ENCODE measurements at regions not wholly inside any gene's neighbourhood (a gene's known extent, or its start where the extent isn't known, plus 50 kb on each side); places are given as distances from the start of the nearest gene placed in this dataset.

DNA sequence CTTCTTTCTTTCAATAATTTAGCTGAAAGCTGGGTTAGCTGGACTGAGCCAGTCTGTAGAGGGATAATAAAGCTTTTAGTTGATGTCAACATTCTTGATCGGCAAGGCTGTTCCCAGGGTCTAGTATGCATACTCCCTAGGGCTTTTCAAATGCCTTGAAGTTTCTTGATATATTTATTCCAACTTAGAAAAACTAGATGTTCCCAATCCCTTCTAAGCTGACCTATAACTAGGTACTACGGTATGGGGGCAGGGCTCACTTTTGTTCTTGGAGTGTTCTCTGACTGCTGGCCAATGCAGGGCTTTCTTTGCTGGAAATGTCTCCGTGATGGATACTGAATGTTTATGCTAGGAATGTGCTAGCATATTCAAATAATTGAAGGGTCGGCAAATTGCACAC is 258.6 kb upstream of the TANK start:
- no peak for DNase-seq (ENCODE audit: low spot score)
- no peak overlapping the region for H3K4me3 Mint-ChIP-seq (ENCODE audit: unreplicated experiment)
- H3K27me3 Mint-ChIP-seq (ENCODE audit: low read depth) = no peaks in the 10 kb centered on the region
- H3K36me3 Mint-ChIP-seq (ENCODE audit: low read depth) = no peaks in the 10 kb centered on the region
- no peak overlapping the region for H3K27ac Mint-ChIP-seq (ENCODE audit: unreplicated experiment)
- no peaks in the 10 kb centered on the region for H3K9me3 Mint-ChIP-seq (ENCODE audit: low read depth)
- TF ChIP-seq, protein P1, sequence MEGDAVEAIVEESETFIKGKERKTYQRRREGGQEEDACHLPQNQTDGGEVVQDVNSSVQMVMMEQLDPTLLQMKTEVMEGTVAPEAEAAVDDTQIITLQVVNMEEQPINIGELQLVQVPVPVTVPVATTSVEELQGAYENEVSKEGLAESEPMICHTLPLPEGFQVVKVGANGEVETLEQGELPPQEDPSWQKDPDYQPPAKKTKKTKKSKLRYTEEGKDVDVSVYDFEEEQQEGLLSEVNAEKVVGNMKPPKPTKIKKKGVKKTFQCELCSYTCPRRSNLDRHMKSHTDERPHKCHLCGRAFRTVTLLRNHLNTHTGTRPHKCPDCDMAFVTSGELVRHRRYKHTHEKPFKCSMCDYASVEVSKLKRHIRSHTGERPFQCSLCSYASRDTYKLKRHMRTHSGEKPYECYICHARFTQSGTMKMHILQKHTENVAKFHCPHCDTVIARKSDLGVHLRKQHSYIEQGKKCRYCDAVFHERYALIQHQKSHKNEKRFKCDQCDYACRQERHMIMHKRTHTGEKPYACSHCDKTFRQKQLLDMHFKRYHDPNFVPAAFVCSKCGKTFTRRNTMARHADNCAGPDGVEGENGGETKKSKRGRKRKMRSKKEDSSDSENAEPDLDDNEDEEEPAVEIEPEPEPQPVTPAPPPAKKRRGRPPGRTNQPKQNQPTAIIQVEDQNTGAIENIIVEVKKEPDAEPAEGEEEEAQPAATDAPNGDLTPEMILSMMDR (IDR thresholded peaks at IDR 0.05) = no peak
- H3K4me1 Mint-ChIP-seq (ENCODE audit: low read depth) = peaks cover 9% of the 10 kb centered on the region

DNA sequence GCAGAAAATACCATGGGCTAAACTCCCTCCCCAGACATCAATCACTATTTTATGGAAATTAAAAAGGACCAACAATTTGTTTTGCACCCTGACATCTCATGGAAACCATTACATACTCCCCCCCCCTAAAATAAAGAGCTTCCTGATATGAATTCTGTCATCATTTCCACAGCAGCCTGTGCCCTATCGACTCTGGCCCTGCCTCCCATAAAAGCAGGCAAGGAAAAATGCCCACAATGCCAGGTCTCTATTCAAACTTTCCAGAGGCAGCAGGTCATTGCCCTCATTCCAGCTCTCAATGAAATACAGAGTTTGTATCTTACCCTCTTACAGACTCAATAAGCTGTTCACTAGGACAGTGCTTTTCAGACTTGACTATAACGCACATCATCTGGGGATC is 254.4 kb upstream of the TANK start:
- H3K27ac Mint-ChIP-seq (ENCODE audit: unreplicated experiment) = no peak overlapping the region

DNA sequence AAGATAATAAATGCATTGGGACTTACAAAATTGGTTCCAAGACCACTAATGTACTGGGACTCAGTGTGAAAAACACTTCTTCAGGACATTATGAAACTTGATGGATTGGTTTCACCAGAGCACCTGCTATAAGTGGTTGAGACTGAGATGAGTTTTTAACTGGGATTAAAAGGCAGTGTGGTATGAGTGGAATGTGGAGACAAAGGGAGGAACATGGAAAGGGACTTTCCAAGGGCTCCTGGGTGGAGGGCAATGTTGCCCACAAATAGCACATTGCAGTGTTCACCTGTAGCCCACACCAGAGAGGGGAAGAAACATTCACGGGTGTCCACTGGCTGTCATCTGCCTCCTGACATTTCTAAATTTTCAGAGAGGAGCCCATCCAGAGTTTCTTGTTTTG is 253.3 kb upstream of the TANK start:
- H3K36me3 Mint-ChIP-seq (ENCODE audit: low read depth) = no peaks in the 10 kb centered on the region
- H3K27ac Mint-ChIP-seq (ENCODE audit: unreplicated experiment) = no peak overlapping the region
- H3K4me3 Mint-ChIP-seq (ENCODE audit: unreplicated experiment) = no peak overlapping the region
- H3K27me3 Mint-ChIP-seq (ENCODE audit: low read depth) = no peaks in the 10 kb centered on the region
- TF ChIP-seq, protein P1 (IDR thresholded peaks at IDR 0.05) = no peak
- H3K4me1 Mint-ChIP-seq (ENCODE audit: low read depth) = peaks cover 32% of the 10 kb centered on the region
- no peaks in the 10 kb centered on the region for H3K9me3 Mint-ChIP-seq (ENCODE audit: low read depth)
- no peak for DNase-seq (ENCODE audit: low spot score)

More for the DNA sequence above, 254.4 kb upstream of the TANK start:
- Mint-ChIP-seq H3K36me3 (ENCODE audit: low read depth) (no peaks in the 10 kb centered on the region), H3K4me1 (ENCODE audit: low read depth) (peaks cover 31% of the 10 kb centered on the region), H3K27me3 (ENCODE audit: low read depth) (no peaks in the 10 kb centered on the region), H3K9me3 (ENCODE audit: low read depth) (no peaks in the 10 kb centered on the region), H3K4me3 (ENCODE audit: unreplicated experiment) (no peak overlapping the region)
- DNase-seq (ENCODE audit: low spot score) = no peak
- TF ChIP-seq, protein P1 (IDR thresholded peaks at IDR 0.05) = no peak

DNA sequence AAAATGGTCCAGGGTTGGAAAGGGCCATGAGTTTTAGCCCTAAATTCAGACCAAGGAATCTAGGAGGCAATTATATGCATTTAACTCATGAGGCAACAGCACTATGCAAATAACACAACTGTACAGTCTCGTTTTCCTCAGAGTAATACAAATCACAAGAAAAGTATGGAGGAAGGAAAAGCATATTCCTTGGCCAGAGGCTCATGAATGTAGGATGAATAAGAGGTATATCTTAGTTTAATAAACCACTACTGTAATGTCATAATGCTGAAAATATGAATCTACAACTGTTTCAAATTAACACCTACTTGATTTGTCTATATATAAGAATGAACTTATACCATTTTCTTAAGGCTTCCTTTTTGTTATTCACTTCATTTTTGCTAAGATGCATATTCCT is 252.5 kb upstream of the TANK start:
- H3K4me1 Mint-ChIP-seq (ENCODE audit: low read depth) = peaks cover 29% of the 10 kb centered on the region
- DNase-seq (ENCODE audit: low spot score) = no peak
- no peaks in the 10 kb centered on the region for H3K27me3 Mint-ChIP-seq (ENCODE audit: low read depth)
- no peak overlapping the region for H3K4me3 Mint-ChIP-seq (ENCODE audit: unreplicated experiment)
- TF ChIP-seq, protein P1 (IDR thresholded peaks at IDR 0.05) = no peak
- no peak overlapping the region for H3K27ac Mint-ChIP-seq (ENCODE audit: unreplicated experiment)
- no peaks in the 10 kb centered on the region for H3K9me3 Mint-ChIP-seq (ENCODE audit: low read depth)
- H3K36me3 Mint-ChIP-seq (ENCODE audit: low read depth) = no peaks in the 10 kb centered on the region

DNA sequence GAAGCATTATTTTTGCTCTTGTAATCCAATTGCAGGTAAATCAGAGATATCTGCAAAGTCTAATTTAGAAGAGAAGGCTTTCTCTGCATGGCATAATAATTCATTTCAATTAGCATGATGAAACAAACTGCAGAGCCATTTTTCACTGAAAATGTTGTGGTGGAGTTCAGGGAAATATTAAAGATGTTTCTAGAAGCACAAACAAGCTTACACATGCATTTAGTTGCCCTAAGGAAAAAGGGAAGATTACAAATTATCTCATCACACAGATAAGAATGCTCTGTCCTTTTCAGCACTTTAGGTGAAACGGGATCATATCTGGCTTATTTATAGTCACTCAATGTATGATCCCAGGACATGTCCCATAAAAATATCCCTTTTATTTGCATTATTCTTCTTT is 252.1 kb upstream of the TANK start:
- no peaks in the 10 kb centered on the region for H3K36me3 Mint-ChIP-seq (ENCODE audit: low read depth)
- H3K4me1 Mint-ChIP-seq (ENCODE audit: low read depth) = peaks cover 29% of the 10 kb centered on the region
- TF ChIP-seq, protein P1 (IDR thresholded peaks at IDR 0.05) = no peak
- H3K27me3 Mint-ChIP-seq (ENCODE audit: low read depth) = no peaks in the 10 kb centered on the region
- no peak overlapping the region for H3K4me3 Mint-ChIP-seq (ENCODE audit: unreplicated experiment)
- no peak overlapping the region for H3K27ac Mint-ChIP-seq (ENCODE audit: unreplicated experiment)
- H3K9me3 Mint-ChIP-seq (ENCODE audit: low read depth) = no peaks in the 10 kb centered on the region
- DNase-seq (ENCODE audit: low spot score) = no peak
